Astrocyte (in vitro differentiated cells and primary cell): ENCODE measurements at regions not wholly inside any gene's neighbourhood (a gene's known extent, or its start where the extent isn't known, plus 50 kb on each side); places are given as distances from the start of the nearest gene placed in this dataset.
A peak's percentile ranks its signal among the peaks of the same experiment; 100 is the strongest.

Experiments
- DNase-seq: peaks from one replicate; pipeline ENCODE4 v3.0.0-alpha.2; 2010; ENCODE audit warnings: low read depth
- FAIRE-seq: peaks from 2 replicates; lab custom pipeline; 2011; peaks lifted over from hg19 to GRCh38; lab: Jason Lieb, UNC
- H2AFZ ChIP-seq: 2 replicates; pipeline ENCODE4 v1.6.0; 2012; ENCODE audit warnings: low read depth, low read length, inconsistent platforms
- H3K27ac ChIP-seq: 2 replicates; pipeline ENCODE4 v1.5.1; 2011; ENCODE audit warnings: low read depth, low read length, inconsistent platforms
- H3K27me3 ChIP-seq: 2 replicates; pipeline ENCODE4 v1.6.0; 2011; ENCODE audit warnings: low read length, inconsistent platforms; ENCODE audit not compliant: insufficient read depth
- H3K36me3 ChIP-seq: 2 replicates; pipeline ENCODE4 v1.5.1; 2011; ENCODE audit warnings: low read length, inconsistent platforms; ENCODE audit not compliant: insufficient read depth
- H3K4me1 ChIP-seq: 2 replicates; pipeline ENCODE4 v1.5.1; 2011; ENCODE audit warnings: low read length, inconsistent platforms; ENCODE audit not compliant: insufficient read depth
- H3K4me2 ChIP-seq: 2 replicates; pipeline ENCODE4 v1.6.0; 2012; ENCODE audit warnings: low read length, inconsistent platforms
- H3K4me3 ChIP-seq: 2 replicates; pipeline ENCODE4 v1.5.1; 2011; ENCODE audit warnings: low read depth, mild to moderate bottlenecking, low read length, inconsistent platforms; ENCODE audit not compliant: insufficient read depth
- H3K79me2 ChIP-seq: 2 replicates; pipeline ENCODE4 v1.6.0; 2012; ENCODE audit warnings: mild to moderate bottlenecking, low read length, inconsistent platforms; ENCODE audit not compliant: insufficient read depth
- H3K9ac ChIP-seq: 2 replicates; pipeline ENCODE4 v1.6.0; 2012; ENCODE audit warnings: mild to moderate bottlenecking, low read length, inconsistent platforms
- H3K9me3 ChIP-seq: 2 replicates; pipeline ENCODE4 v1.5.1; 2012; ENCODE audit warnings: low read depth, mild to moderate bottlenecking, low read length, inconsistent platforms; ENCODE audit not compliant: insufficient read depth
- H4K20me1 ChIP-seq: 2 replicates; pipeline ENCODE4 v1.6.0; 2012; ENCODE audit warnings: low read length, inconsistent platforms; ENCODE audit not compliant: insufficient read depth
- H3K27ac Mint-ChIP-seq: one replicate; pipeline ENCODE4 v1.8.0; 2021; ENCODE audit warnings: mild to moderate bottlenecking, mixed read lengths; ENCODE audit not compliant: unreplicated experiment
- H3K27me3 Mint-ChIP-seq: one replicate; pipeline ENCODE4 v1.8.0; 2021; ENCODE audit warnings: low read depth, mixed read lengths; ENCODE audit not compliant: unreplicated experiment
- H3K36me3 Mint-ChIP-seq: one replicate; pipeline ENCODE4 v1.8.0; 2021; ENCODE audit warnings: low read depth, mixed read lengths; ENCODE audit not compliant: unreplicated experiment
- H3K4me1 Mint-ChIP-seq: one replicate; pipeline ENCODE4 v1.8.0; 2021; ENCODE audit warnings: low read depth, mixed read lengths; ENCODE audit not compliant: unreplicated experiment
- H3K4me3 Mint-ChIP-seq: one replicate; pipeline ENCODE4 v1.8.0; 2021; ENCODE audit warnings: mild to moderate bottlenecking, moderate library complexity, mixed read lengths; ENCODE audit not compliant: unreplicated experiment
- H3K9me3 Mint-ChIP-seq: one replicate; pipeline ENCODE4 v1.8.0; 2021; ENCODE audit warnings: mild to moderate bottlenecking, mixed read lengths; ENCODE audit not compliant: unreplicated experiment
- CTCF ChIP-seq: IDR thresholded peaks from 2 replicates; pipeline ENCODE4 v1.5.1; 2011; ENCODE audit warnings: low read depth, mild to moderate bottlenecking, inconsistent platforms, low read length, moderate library complexity; ENCODE audit not compliant: insufficient read depth
- EZH2 ChIP-seq: IDR thresholded peaks from 2 replicates; pipeline ENCODE4 v1.6.1; 2012; ENCODE audit warnings: mild to moderate bottlenecking, low read length, inconsistent platforms; ENCODE audit not compliant: insufficient read depth

GRCh38 chr2:14292964-14293363 is 339.6 kb upstream of the LRATD1 start:
- Histone ChIP-seq H3K9ac (no peak overlapping the region), H2AFZ (no peak overlapping the region), H3K27ac (no peak overlapping the region), H3K4me2 (no peak overlapping the region), H3K36me3 (no peaks in the 10 kb centered on the region), H4K20me1 (no peaks in the 10 kb centered on the region), H3K9me3 (no peaks in the 10 kb centered on the region), H3K79me2 (no peaks in the 10 kb centered on the region), H3K27me3 (no peaks in the 10 kb centered on the region), H3K4me1 (no peaks in the 10 kb centered on the region), H3K4me3 (no peak overlapping the region)
- DNase-seq (no peak), FAIRE-seq (no peak)
- Mint-ChIP-seq H3K36me3 (no peaks in the 10 kb centered on the region), H3K27ac (no peak overlapping the region), H3K4me1 (peaks cover 11% of the 10 kb centered on the region), H3K4me3 (no peak overlapping the region), H3K27me3 (peaks cover 6% of the 10 kb centered on the region), H3K9me3 (peaks cover 2% of the 10 kb centered on the region)
- TF ChIP-seq CTCF (no peak), EZH2 (no peak)

- no peak for FAIRE-seq
These were observed 335.2 kb upstream of the LRATD1 start for GRCh38 chr2:14297340-14297739.

More at GRCh38 chr2:14297340-14297739, 335.2 kb upstream of the LRATD1 start:
- Mint-ChIP-seq H3K36me3 (no peaks in the 10 kb centered on the region), H3K4me1 (peaks cover 34% of the 10 kb centered on the region), H3K27ac (peak overlapping the region; percentile 48), H3K9me3 (peaks cover 5% of the 10 kb centered on the region), H3K27me3 (peaks cover 9% of the 10 kb centered on the region), H3K4me3 (no peak overlapping the region)
- DNase-seq, result no peak
- Histone ChIP-seq H3K4me1 (no peaks in the 10 kb centered on the region), H2AFZ (no peak overlapping the region), H3K9me3 (no peaks in the 10 kb centered on the region), H3K79me2 (no peaks in the 10 kb centered on the region), H3K27ac (no peak overlapping the region), H3K4me3 (no peak overlapping the region), H3K4me2 (no peak overlapping the region), H3K27me3 (no peaks in the 10 kb centered on the region), H3K36me3 (no peaks in the 10 kb centered on the region), H4K20me1 (no peaks in the 10 kb centered on the region), H3K9ac (no peak overlapping the region)
- TF ChIP-seq EZH2 (no peak), CTCF (no peak)
